PC-3 (cell line): ENCODE measurements at regions not wholly inside any gene's neighbourhood (a gene's known extent, or its start where the extent isn't known, plus 50 kb on each side); places are given as distances from the start of the nearest gene placed in this dataset.

Experiments used
- ATAC-seq: fragments of 200-7000 bp; cut with Tn5 transposase; 2 replicates; pipeline ENCODE4 v1.9.1; 2020; ENCODE audit warnings: mild to moderate bottlenecking, moderate library complexity
- BruUV-seq: library from RNA; stranded (reverse); fragments of 400-500 nt; replicated peaks from 2 replicates; lab custom pipeline; 2021; lab: Mats Ljungman, UMichigan
- CTCF ChIA-PET: fragments of 300-600 bp; sonication (Branson Sonifier 250); formaldehyde crosslinking; loops from one replicate; lab custom pipeline; 2022; ENCODE audit warnings: antibody characterized with exemption; lab: Charles Lee
- POLR2A ChIA-PET: fragments of 300-600 bp; sonication (Branson Sonifier 250); formaldehyde crosslinking; loops from one replicate; lab custom pipeline; 2022; ENCODE audit warnings: antibody characterized with exemption; ENCODE audit not compliant: unreplicated experiment; lab: Charles Lee
- DNase-seq: peaks from one replicate; pipeline ENCODE4 v3.0.0-alpha.2; 2015
- H2AFZ ChIP-seq: fragments of 300-600 bp; sonication (generic); 2 replicates; pipeline ENCODE4 v1.6.0; 2016; ENCODE audit warnings: antibody characterized with exemption, low read length
- H3F3A ChIP-seq: fragments of 300-600 bp; sonication (generic); one replicate; pipeline ENCODE4 v1.6.0; 2017; ENCODE audit warnings: antibody characterized with exemption, low read length, control low read depth, mild to moderate bottlenecking; ENCODE audit not compliant: unreplicated experiment
- H3K27ac ChIP-seq: fragments of 300-600 bp; sonication (generic); 2 replicates; pipeline ENCODE4 v1.5.1; 2016; ENCODE audit warnings: mild to moderate bottlenecking, low read length
- H3K27me3 ChIP-seq: fragments of 300-600 bp; sonication (generic); 2 replicates; pipeline ENCODE4 v1.6.1; 2016; ENCODE audit warnings: low read length, mixed read lengths
- H3K36me3 ChIP-seq: fragments of 300-600 bp; sonication (generic); 2 replicates; pipeline ENCODE4 v1.6.1; 2016; ENCODE audit warnings: low read depth, mixed run types, low read length, mixed read lengths
- H3K4me1 ChIP-seq: fragments of 300-600 bp; sonication (generic); 2 replicates; pipeline ENCODE4 v1.5.1; 2016; ENCODE audit warnings: low read length; ENCODE audit not compliant: insufficient read depth
- H3K4me2 ChIP-seq: fragments of 300-600 bp; sonication (generic); 2 replicates; pipeline ENCODE4 v1.6.0; 2016; ENCODE audit warnings: low read length
- H3K4me3 ChIP-seq: fragments of 300-600 bp; sonication (generic); 2 replicates; pipeline ENCODE4 v1.5.1; 2016; ENCODE audit warnings: mild to moderate bottlenecking, low read length, mixed read lengths
- H3K79me2 ChIP-seq: fragments of 300-600 bp; sonication (generic); 2 replicates; pipeline ENCODE4 v1.6.1; 2017; ENCODE audit warnings: low read length, mixed read lengths
- H3K9ac ChIP-seq: fragments of 300-600 bp; sonication (generic); 2 replicates; pipeline ENCODE4 v1.6.0; 2016; ENCODE audit warnings: mild to moderate bottlenecking, low read length
- H3K9me2 ChIP-seq: fragments of 300-600 bp; sonication (generic); replicated peaks from 2 replicates; pipeline ENCODE4 v1.6.1; 2016; ENCODE audit warnings: mixed run types, low read length, mixed read lengths
- H3K9me3 ChIP-seq: fragments of 300-600 bp; sonication (generic); 2 replicates; pipeline ENCODE4 v1.6.1; 2016; ENCODE audit warnings: low read length, mixed read lengths
- H4K20me1 ChIP-seq: fragments of 300-600 bp; sonication (generic); 2 replicates; pipeline ENCODE4 v1.6.1; 2016; ENCODE audit warnings: low read length, mixed read lengths
- EZH2 ChIP-seq: fragments of 300-600 bp; sonication (generic); IDR thresholded peaks from one replicate; pipeline ENCODE4 v1.6.1; 2017; ENCODE audit warnings: antibody characterized with exemption, mild to moderate bottlenecking, low read length; ENCODE audit not compliant: unreplicated experiment
- EZH2phosphoT487 ChIP-seq: fragments of 300-600 bp; sonication (generic); IDR thresholded peaks from 2 replicates; pipeline ENCODE4 v1.6.1; 2018; ENCODE audit warnings: mild to moderate bottlenecking, antibody characterized with exemption, low read length, borderline replicate concordance
- intact Hi-C: fragments of 100-400 bp; cut with micrococcal nuclease; formaldehyde crosslinking; loops from 2 replicates; pipeline ENCODE4 v1.9.0; 2023
- TF ChIP-seq, protein P1 (sequence below): fragments of 300-600 bp; sonication (generic); conservative IDR thresholded peaks from 2 replicates; pipeline ENCODE4 v1.5.1; 2017; ENCODE audit warnings: antibody characterized with exemption, low read depth, mild to moderate bottlenecking, low read length

DNA sequence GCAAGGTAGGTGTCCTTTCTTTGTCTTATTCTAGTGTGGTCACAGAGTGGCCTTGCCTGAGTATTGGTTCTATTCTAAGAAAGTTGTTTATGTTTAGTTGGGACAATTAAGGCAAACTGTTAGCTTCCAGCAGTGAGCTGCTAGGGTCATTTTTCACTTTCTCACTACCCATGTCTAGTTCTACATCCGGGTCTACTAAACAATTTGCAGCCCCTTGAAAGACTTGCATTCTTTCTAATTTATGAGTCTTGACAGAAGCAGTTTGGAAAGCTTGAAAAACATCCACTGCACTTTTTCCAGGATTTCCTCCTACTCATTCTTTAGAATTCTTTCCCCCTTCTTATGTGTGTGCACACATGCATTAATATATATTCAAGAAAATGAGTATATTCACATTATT is 892.2 kb upstream of the ACO1 start:
- Histone ChIP-seq H3K9me3 (no peaks in the 10 kb centered on the region), H3K4me1 (no peaks in the 10 kb centered on the region), H4K20me1 (no peaks in the 10 kb centered on the region), H3K27ac (no peak overlapping the region), H3K9me2 (no peaks in the 10 kb centered on the region), H3K4me2 (no peak overlapping the region), H3K4me3 (no peak overlapping the region), H3K9ac (no peak overlapping the region), H3K79me2 (no peaks in the 10 kb centered on the region), H3K27me3 (no peaks in the 10 kb centered on the region), H3K36me3 (no peaks in the 10 kb centered on the region), H2AFZ (no peak overlapping the region), H3F3A (no peaks in the 10 kb centered on the region)
- intact Hi-C loops = no loop called here
- no peak for ATAC-seq
- POLR2A ChIA-PET = no interaction called here
- TF ChIP-seq EZH2phosphoT487 = no peak
- TF ChIP-seq, protein P1, sequence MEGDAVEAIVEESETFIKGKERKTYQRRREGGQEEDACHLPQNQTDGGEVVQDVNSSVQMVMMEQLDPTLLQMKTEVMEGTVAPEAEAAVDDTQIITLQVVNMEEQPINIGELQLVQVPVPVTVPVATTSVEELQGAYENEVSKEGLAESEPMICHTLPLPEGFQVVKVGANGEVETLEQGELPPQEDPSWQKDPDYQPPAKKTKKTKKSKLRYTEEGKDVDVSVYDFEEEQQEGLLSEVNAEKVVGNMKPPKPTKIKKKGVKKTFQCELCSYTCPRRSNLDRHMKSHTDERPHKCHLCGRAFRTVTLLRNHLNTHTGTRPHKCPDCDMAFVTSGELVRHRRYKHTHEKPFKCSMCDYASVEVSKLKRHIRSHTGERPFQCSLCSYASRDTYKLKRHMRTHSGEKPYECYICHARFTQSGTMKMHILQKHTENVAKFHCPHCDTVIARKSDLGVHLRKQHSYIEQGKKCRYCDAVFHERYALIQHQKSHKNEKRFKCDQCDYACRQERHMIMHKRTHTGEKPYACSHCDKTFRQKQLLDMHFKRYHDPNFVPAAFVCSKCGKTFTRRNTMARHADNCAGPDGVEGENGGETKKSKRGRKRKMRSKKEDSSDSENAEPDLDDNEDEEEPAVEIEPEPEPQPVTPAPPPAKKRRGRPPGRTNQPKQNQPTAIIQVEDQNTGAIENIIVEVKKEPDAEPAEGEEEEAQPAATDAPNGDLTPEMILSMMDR = no peak
- no peak for TF ChIP-seq EZH2
- no peak for DNase-seq
- no TSS peak for BruUV-seq
- CTCF ChIA-PET = no interaction called here

DNA sequence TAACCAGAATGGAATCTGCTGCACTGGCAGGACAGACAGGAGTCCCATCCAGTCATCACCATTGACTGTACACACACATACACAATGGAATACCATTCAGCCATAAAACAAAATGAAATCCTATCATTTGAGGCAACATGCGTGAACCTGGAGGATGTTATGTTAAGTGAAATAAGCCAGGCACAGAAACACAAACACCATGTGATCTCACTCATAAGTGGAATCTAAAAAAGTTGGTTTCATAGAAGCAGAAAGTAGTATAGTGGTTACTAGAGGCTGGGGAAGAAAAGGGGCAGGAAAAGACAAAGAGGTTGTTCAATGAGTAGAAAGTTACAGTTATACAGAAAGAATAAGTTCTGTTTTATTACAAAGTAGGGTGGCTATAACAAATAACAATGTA is 884.0 kb upstream of the ACO1 start:
- POLR2A ChIA-PET = no interaction called here
- H3K27me3 ChIP-seq = no peaks in the 10 kb centered on the region
- intact Hi-C loops = no loop called here

GRCh38 chr9:31519011-31519410 is 865.4 kb upstream of the ACO1 start:
- no peak overlapping the region for H3K4me2 ChIP-seq
- TF ChIP-seq EZH2 = no peak
- TF ChIP-seq EZH2phosphoT487 = no peak
- TF ChIP-seq, protein P1 = no peak
- H2AFZ ChIP-seq = no peak overlapping the region
- H3K9me3 ChIP-seq = no peaks in the 10 kb centered on the region
- H3K4me1 ChIP-seq = no peaks in the 10 kb centered on the region
- no peak overlapping the region for H3K4me3 ChIP-seq
- H3K27ac ChIP-seq = no peak overlapping the region
- BruUV-seq = no TSS peak
- ChIA-PET CTCF (no interaction called here), POLR2A (no interaction called here)
- no peaks in the 10 kb centered on the region for H4K20me1 ChIP-seq
- no peak for DNase-seq
- H3K36me3 ChIP-seq = no peaks in the 10 kb centered on the region
- H3K27me3 ChIP-seq = no peaks in the 10 kb centered on the region
- H3K9me2 ChIP-seq = no peaks in the 10 kb centered on the region
- no peak for ATAC-seq
- no peaks in the 10 kb centered on the region for H3F3A ChIP-seq
- H3K79me2 ChIP-seq = no peaks in the 10 kb centered on the region
- H3K9ac ChIP-seq = no peak overlapping the region
- intact Hi-C loops = no loop called here

More for the DNA sequence above, 884.0 kb upstream of the ACO1 start:
- BruUV-seq = no TSS peak
- no peaks in the 10 kb centered on the region for H3K36me3 ChIP-seq
- H3K9ac ChIP-seq = no peak overlapping the region
- H2AFZ ChIP-seq = no peak overlapping the region
- TF ChIP-seq, protein P1 = no peak
- TF ChIP-seq EZH2 = no peak
- no peak for TF ChIP-seq EZH2phosphoT487
- no peaks in the 10 kb centered on the region for H3K79me2 ChIP-seq
- H3F3A ChIP-seq = no peaks in the 10 kb centered on the region
- H3K9me3 ChIP-seq = no peaks in the 10 kb centered on the region
- H3K4me1 ChIP-seq = no peaks in the 10 kb centered on the region
- no peak overlapping the region for H3K27ac ChIP-seq
- no peak overlapping the region for H3K4me3 ChIP-seq
- DNase-seq = no peak
- no peaks in the 10 kb centered on the region for H4K20me1 ChIP-seq
- ATAC-seq = no peak
- no peak overlapping the region for H3K4me2 ChIP-seq
- CTCF ChIA-PET = no interaction called here
- H3K9me2 ChIP-seq = no peaks in the 10 kb centered on the region
